ENCODE measurements at regions not wholly inside any gene's neighbourhood (a gene's known extent, or its start where the extent isn't known, plus 50 kb on each side); places are given as distances from the start of the nearest gene placed in this dataset.

DNA sequence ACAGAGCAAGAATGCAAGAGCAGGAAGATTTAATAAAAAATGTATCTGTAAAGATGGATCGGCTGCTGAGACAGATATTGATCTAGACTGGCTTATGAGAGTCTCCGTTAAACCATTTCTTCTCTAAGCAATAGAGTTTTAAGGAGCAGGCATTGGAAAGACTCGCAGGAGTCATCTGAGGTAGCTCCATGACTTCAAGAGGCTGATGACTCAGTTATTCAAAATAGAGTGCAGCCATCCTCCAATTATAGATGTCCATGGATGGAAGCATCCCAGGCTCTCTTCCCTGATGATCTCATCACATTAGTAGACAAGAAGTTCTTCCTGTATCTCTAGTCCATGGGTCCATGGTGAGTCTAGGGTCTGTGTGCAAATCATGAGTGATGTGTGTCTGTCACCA lies 638.3 kb upstream of the TMEM132C start:
- H3K9ac ChIP-seq (ENCODE audit: low read depth in 1 of 2, low read length in 2 of 2) = no peak overlapping the region
- no peaks in the 10 kb centered on the region for H3K27me3 ChIP-seq (ENCODE audit: control insufficient read depth in 2 of 2, insufficient read depth in 2 of 2, low read length in 2 of 2)
- H3K27ac ChIP-seq (ENCODE audit: low read depth in 2 of 2, low read length in 2 of 2) = no peak overlapping the region
- H3K4me3 ChIP-seq (ENCODE audit: low read length in 2 of 2) = no peak overlapping the region
- no peaks in the 10 kb centered on the region for H3K36me3 ChIP-seq (ENCODE audit: control insufficient read depth in 2 of 2, insufficient read depth in 2 of 2, low read length in 2 of 2)
- no peaks in the 10 kb centered on the region for H3K4me1 ChIP-seq (ENCODE audit: control insufficient read depth in 2 of 2, insufficient read depth in 2 of 2, low read length in 2 of 2)
- no peaks in the 10 kb centered on the region for H3K9me3 ChIP-seq (ENCODE audit: control insufficient read depth in 2 of 2, low read length in 2 of 2)

DNA sequence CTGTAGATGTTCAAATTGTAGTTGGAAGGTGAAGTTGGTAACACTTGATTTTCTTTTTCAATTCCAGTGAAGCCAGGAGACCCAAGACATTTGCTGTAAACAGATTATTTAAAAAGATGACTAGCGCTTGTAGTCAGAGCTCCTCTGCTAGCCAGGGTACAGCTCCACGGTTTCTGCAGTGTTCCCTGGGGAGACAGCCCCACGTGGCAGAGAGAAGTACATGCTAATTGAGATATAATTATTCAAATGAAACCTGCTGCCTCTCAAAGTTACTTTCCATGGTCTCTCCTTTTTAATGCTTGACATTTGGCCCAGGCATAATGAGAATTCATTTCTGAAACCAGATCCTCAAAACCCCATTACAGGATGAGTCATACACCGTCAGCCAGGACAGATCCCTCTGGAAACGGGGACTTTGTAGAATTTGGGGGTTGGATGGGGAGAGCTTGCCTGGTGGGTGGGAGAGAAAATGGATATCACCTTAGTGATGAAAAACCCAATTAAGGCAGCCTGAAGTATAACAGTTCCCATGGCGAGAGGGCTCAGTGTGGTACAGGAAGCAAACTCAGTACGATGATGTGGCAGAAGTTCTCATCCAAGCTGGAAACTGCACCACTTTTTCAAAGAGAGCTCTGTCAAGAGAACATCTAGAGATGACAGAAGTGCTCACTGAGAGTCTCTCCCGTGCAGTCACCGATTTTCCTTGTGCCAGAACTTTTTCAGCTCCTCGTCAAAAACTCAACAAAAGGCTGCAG lies 637.7 kb upstream of the TMEM132C start:
- H3K4me3 ChIP-seq (ENCODE audit: low read length in 2 of 2) = no peak overlapping the region
- H3K9ac ChIP-seq (ENCODE audit: low read depth in 1 of 2, low read length in 2 of 2) = no peak overlapping the region
- no peaks in the 10 kb centered on the region for H3K9me3 ChIP-seq (ENCODE audit: control insufficient read depth in 2 of 2, low read length in 2 of 2)
- no peaks in the 10 kb centered on the region for H3K27me3 ChIP-seq (ENCODE audit: control insufficient read depth in 2 of 2, insufficient read depth in 2 of 2, low read length in 2 of 2)
- H3K27ac ChIP-seq (ENCODE audit: low read depth in 2 of 2, low read length in 2 of 2) = peak overlapping the region in 1 of 2 donors; percentile 29
- no peaks in the 10 kb centered on the region for H3K4me1 ChIP-seq (ENCODE audit: control insufficient read depth in 2 of 2, insufficient read depth in 2 of 2, low read length in 2 of 2)
- no peaks in the 10 kb centered on the region for H3K36me3 ChIP-seq (ENCODE audit: control insufficient read depth in 2 of 2, insufficient read depth in 2 of 2, low read length in 2 of 2)

DNA sequence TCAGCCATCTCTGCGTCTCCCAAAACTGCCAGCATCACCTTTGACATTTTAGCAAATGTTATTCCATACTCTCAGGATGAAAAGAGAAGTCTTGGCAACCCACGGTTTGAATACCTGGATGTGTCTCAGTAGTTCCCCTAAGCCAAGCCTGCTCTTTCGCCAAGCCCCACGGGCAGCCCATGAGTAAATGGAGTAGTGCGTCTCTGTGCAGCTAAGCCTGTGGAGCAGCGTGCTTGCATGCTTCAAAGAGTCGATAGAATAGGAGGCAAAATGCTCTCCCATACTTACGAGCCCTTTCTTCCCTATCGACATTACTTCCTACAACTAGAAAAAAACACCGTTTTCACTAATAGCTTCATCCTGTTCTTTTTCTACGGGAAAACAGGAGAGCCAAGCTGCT lies 634.5 kb upstream of the TMEM132C start:
- no peak overlapping the region for H3K27ac ChIP-seq (ENCODE audit: low read depth in 2 of 2, low read length in 2 of 2)
- no peaks in the 10 kb centered on the region for H3K36me3 ChIP-seq (ENCODE audit: control insufficient read depth in 2 of 2, insufficient read depth in 2 of 2, low read length in 2 of 2)
- H3K4me3 ChIP-seq (ENCODE audit: low read length in 2 of 2) = no peak overlapping the region
- H3K9me3 ChIP-seq (ENCODE audit: control insufficient read depth in 2 of 2, low read length in 2 of 2) = no peaks in the 10 kb centered on the region
- H3K27me3 ChIP-seq (ENCODE audit: control insufficient read depth in 2 of 2, insufficient read depth in 2 of 2, low read length in 2 of 2) = no peaks in the 10 kb centered on the region
- no peaks in the 10 kb centered on the region for H3K4me1 ChIP-seq (ENCODE audit: control insufficient read depth in 2 of 2, insufficient read depth in 2 of 2, low read length in 2 of 2)
- H3K9ac ChIP-seq (ENCODE audit: low read depth in 1 of 2, low read length in 2 of 2) = no peak overlapping the region

DNA sequence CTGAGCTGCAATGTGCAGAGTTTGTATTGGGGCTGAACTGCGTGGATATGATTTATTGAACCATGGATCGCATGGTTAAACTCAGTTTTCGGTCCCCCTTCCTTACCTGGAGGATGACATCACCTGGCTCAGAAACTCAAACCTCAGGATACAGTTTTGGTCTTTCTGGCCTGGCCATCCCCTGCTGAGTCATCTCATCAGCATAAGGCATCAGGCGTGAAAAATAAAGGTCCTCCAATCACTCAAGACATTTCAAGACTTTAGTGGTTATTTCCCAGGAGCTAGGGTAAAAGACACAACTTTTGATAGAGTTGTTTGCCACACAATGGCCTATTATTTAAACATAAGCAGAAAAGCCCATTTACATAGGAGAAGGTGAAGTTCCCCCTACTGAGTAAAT lies 631.1 kb upstream of the TMEM132C start:
- Histone ChIP-seq H3K36me3 (ENCODE audit: control insufficient read depth in 2 of 2, insufficient read depth in 2 of 2, low read length in 2 of 2) (no peaks in the 10 kb centered on the region), H3K9ac (ENCODE audit: low read depth in 1 of 2, low read length in 2 of 2) (no peak overlapping the region), H3K27me3 (ENCODE audit: control insufficient read depth in 2 of 2, insufficient read depth in 2 of 2, low read length in 2 of 2) (no peaks in the 10 kb centered on the region), H3K4me3 (ENCODE audit: low read length in 2 of 2) (no peak overlapping the region), H3K27ac (ENCODE audit: low read depth in 2 of 2, low read length in 2 of 2) (no peak overlapping the region), H3K9me3 (ENCODE audit: control insufficient read depth in 2 of 2, low read length in 2 of 2) (no peaks in the 10 kb centered on the region), H3K4me1 (ENCODE audit: control insufficient read depth in 2 of 2, insufficient read depth in 2 of 2, low read length in 2 of 2) (no peaks in the 10 kb centered on the region)

DNA sequence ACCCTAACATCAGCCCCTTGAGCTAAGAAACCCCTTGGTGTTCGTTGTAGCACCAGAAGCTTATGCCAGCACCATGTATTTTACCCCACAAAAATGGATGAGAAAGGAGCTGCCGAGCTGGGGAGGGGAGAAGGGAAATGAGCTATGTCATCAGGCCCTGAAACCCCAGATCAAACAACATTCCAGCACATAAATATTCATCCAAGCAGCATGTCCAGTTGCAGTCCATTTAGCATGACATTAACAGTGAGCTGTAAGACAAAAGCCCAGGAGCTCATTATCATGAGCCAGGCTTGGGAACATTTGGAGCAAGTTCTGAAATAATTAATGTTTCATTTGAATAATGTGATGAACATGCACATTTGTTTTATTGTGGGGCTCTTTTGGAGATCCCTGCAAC lies 630.1 kb upstream of the TMEM132C start:
- H3K9ac ChIP-seq (ENCODE audit: low read depth in 1 of 2, low read length in 2 of 2) = no peak overlapping the region

DNA sequence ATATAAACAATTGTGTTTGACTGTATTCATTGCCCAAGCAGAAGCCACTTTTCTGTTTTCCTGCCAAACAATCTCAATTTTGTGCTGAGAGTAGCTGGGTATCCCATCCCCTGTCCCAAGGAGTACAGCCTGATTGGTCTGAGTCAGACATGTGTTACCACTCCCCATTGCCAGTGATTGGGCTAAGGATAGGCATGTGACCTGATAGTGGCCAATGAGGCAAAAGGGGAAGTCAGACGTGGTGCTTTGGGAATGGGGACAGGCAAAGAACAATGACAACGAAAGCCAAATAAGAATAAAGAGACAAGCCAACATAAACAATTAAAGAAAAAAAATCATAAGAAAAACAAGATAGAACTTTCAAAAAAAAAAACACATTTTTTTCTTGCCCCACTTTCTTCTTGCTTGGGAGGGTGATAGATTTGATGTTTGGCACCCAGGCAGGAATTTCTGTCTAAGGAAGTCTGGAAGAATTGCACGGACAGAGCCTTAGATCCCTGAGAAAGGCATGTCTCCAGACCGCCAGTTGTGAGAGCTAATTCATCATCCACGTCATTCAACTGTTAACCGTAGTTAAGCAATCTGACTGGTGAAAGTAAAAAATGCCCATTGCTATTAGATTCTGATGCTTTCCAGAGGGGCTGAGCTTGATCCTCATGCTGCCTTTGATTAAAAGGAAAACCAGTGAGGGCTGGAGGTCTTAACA lies 626.6 kb upstream of the TMEM132C start:
- Histone ChIP-seq H3K27ac (ENCODE audit: low read depth in 2 of 2, low read length in 2 of 2) (no peak overlapping the region), H3K9me3 (ENCODE audit: control insufficient read depth in 2 of 2, low read length in 2 of 2) (no peaks in the 10 kb centered on the region), H3K4me1 (ENCODE audit: control insufficient read depth in 2 of 2, insufficient read depth in 2 of 2, low read length in 2 of 2) (no peaks in the 10 kb centered on the region), H3K36me3 (ENCODE audit: control insufficient read depth in 2 of 2, insufficient read depth in 2 of 2, low read length in 2 of 2) (no peaks in the 10 kb centered on the region), H3K9ac (ENCODE audit: low read depth in 1 of 2, low read length in 2 of 2) (no peak overlapping the region), H3K27me3 (ENCODE audit: control insufficient read depth in 2 of 2, insufficient read depth in 2 of 2, low read length in 2 of 2) (no peaks in the 10 kb centered on the region), H3K4me3 (ENCODE audit: low read length in 2 of 2) (no peak overlapping the region)

More for the DNA sequence above, 630.1 kb upstream of the TMEM132C start:
- Histone ChIP-seq H3K4me1 (ENCODE audit: control insufficient read depth in 2 of 2, insufficient read depth in 2 of 2, low read length in 2 of 2) (no peaks in the 10 kb centered on the region), H3K36me3 (ENCODE audit: control insufficient read depth in 2 of 2, insufficient read depth in 2 of 2, low read length in 2 of 2) (no peaks in the 10 kb centered on the region), H3K27ac (ENCODE audit: low read depth in 2 of 2, low read length in 2 of 2) (no peak overlapping the region), H3K4me3 (ENCODE audit: low read length in 2 of 2) (no peak overlapping the region), H3K9me3 (ENCODE audit: control insufficient read depth in 2 of 2, low read length in 2 of 2) (no peaks in the 10 kb centered on the region), H3K27me3 (ENCODE audit: control insufficient read depth in 2 of 2, insufficient read depth in 2 of 2, low read length in 2 of 2) (no peaks in the 10 kb centered on the region)

DNA sequence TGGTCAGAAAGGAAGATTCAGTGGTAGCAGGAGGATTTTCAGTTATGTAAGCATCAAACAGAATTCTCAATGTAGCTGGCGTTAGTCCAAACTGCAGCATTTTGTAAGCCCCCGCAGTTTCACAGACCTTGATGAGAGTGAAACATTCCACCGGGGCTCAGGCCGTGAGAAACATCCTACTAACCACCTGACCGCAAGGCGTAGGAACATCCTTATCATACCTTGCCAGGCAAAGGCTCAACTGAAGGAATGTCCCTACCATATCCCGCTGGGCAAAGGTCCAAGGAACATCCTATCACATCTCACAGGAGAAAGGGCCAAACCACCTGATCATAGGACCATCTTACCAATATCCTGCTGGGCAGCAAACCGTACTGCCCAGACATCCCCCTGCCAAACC lies 624.8 kb upstream of the TMEM132C start:
- Histone ChIP-seq H3K4me1 (ENCODE audit: control insufficient read depth in 2 of 2, insufficient read depth in 2 of 2, low read length in 2 of 2) (no peaks in the 10 kb centered on the region), H3K27me3 (ENCODE audit: control insufficient read depth in 2 of 2, insufficient read depth in 2 of 2, low read length in 2 of 2) (no peaks in the 10 kb centered on the region), H3K9ac (ENCODE audit: low read depth in 1 of 2, low read length in 2 of 2) (no peak overlapping the region), H3K4me3 (ENCODE audit: low read length in 2 of 2) (no peak overlapping the region), H3K36me3 (ENCODE audit: control insufficient read depth in 2 of 2, insufficient read depth in 2 of 2, low read length in 2 of 2) (no peaks in the 10 kb centered on the region), H3K9me3 (ENCODE audit: control insufficient read depth in 2 of 2, low read length in 2 of 2) (no peaks in the 10 kb centered on the region), H3K27ac (ENCODE audit: low read depth in 2 of 2, low read length in 2 of 2) (no peak overlapping the region)

DNA sequence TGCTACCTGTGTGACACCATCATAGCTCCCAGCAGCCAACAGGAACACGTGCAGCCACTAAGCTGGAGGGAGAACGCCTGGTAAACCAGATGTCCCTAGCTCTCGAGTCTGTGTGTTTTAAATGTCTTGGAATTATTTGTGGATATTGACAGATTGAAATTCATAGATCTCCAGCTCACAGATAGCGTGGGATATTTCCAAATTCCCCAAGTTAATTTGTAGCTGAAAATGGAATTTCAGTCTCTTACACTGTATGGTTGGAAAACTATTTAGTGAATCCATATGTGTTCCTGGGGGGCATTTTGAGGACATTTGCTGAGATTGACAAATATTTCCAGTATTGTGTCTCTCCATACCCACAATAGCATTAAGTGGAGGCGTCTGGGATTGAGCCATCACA lies 618.6 kb upstream of the TMEM132C start:
- H3K27ac ChIP-seq (ENCODE audit: low read depth in 2 of 2, low read length in 2 of 2) = no peak overlapping the region
- no peaks in the 10 kb centered on the region for H3K9me3 ChIP-seq (ENCODE audit: control insufficient read depth in 2 of 2, low read length in 2 of 2)
- H3K27me3 ChIP-seq (ENCODE audit: control insufficient read depth in 2 of 2, insufficient read depth in 2 of 2, low read length in 2 of 2) = no peaks in the 10 kb centered on the region
- H3K36me3 ChIP-seq (ENCODE audit: control insufficient read depth in 2 of 2, insufficient read depth in 2 of 2, low read length in 2 of 2) = no peaks in the 10 kb centered on the region
- no peak overlapping the region for H3K4me3 ChIP-seq (ENCODE audit: low read length in 2 of 2)
- H3K9ac ChIP-seq (ENCODE audit: low read depth in 1 of 2, low read length in 2 of 2) = no peak overlapping the region
- no peaks in the 10 kb centered on the region for H3K4me1 ChIP-seq (ENCODE audit: control insufficient read depth in 2 of 2, insufficient read depth in 2 of 2, low read length in 2 of 2)

DNA sequence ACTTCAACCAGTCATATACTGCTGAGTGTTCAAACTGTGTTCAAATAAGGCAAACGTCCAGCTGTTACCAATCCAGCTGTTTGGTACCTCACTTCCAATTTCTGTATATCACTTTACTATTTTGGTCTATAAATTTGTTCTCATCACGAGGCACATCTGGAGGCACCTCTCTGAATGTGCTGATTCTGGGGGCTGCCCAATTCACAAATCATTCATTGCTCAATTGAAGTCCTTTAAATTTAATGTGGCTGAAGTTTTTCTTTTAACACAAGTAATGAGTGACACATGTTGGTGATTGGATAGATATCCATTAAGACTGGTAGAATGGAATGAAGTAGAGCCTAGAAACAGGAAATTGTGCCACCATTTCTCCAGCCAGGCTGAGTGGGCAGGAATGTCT lies 617.0 kb upstream of the TMEM132C start:
- no peak overlapping the region for H3K4me3 ChIP-seq (ENCODE audit: low read length in 2 of 2)
- no peaks in the 10 kb centered on the region for H3K27me3 ChIP-seq (ENCODE audit: control insufficient read depth in 2 of 2, insufficient read depth in 2 of 2, low read length in 2 of 2)
- no peaks in the 10 kb centered on the region for H3K4me1 ChIP-seq (ENCODE audit: control insufficient read depth in 2 of 2, insufficient read depth in 2 of 2, low read length in 2 of 2)
- no peaks in the 10 kb centered on the region for H3K9me3 ChIP-seq (ENCODE audit: control insufficient read depth in 2 of 2, low read length in 2 of 2)
- H3K27ac ChIP-seq (ENCODE audit: low read depth in 2 of 2, low read length in 2 of 2) = no peak overlapping the region
- no peaks in the 10 kb centered on the region for H3K36me3 ChIP-seq (ENCODE audit: control insufficient read depth in 2 of 2, insufficient read depth in 2 of 2, low read length in 2 of 2)
- H3K9ac ChIP-seq (ENCODE audit: low read depth in 1 of 2, low read length in 2 of 2) = no peak overlapping the region

DNA sequence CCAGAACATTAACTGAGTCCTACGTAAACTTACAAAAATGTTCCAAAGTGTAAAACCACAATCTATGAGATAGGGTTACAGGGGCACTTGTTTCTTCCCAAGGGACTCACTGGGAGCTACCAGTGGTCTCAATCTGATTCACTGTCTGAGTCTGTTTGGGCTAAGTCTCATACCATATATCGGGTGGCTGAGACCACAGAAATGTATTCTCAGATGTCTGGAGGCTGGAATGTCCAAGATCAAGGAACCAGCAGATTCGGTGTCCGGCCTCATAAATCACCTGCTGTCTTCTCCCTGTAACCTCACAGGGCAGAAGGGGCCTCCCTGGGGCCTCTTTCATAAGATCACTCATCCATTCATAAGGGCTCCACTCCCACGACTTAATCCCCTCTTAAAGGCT lies 616.3 kb upstream of the TMEM132C start:
- H3K4me1 ChIP-seq (ENCODE audit: control insufficient read depth in 2 of 2, insufficient read depth in 2 of 2, low read length in 2 of 2) = no peaks in the 10 kb centered on the region
- no peak overlapping the region for H3K27ac ChIP-seq (ENCODE audit: low read depth in 2 of 2, low read length in 2 of 2)
- H3K9me3 ChIP-seq (ENCODE audit: control insufficient read depth in 2 of 2, low read length in 2 of 2) = no peaks in the 10 kb centered on the region
- H3K4me3 ChIP-seq (ENCODE audit: low read length in 2 of 2) = no peak overlapping the region
- H3K36me3 ChIP-seq (ENCODE audit: control insufficient read depth in 2 of 2, insufficient read depth in 2 of 2, low read length in 2 of 2) = no peaks in the 10 kb centered on the region
- H3K27me3 ChIP-seq (ENCODE audit: control insufficient read depth in 2 of 2, insufficient read depth in 2 of 2, low read length in 2 of 2) = no peaks in the 10 kb centered on the region
- H3K9ac ChIP-seq (ENCODE audit: low read depth in 1 of 2, low read length in 2 of 2) = no peak overlapping the region
